GM21576 (cell line): ENCODE measurements at regions not wholly inside any gene's neighbourhood (a gene's known extent, or its start where the extent isn't known, plus 50 kb on each side); places are given as distances from the start of the nearest gene placed in this dataset.

Experiments used
- ATAC-seq: cut with Tn5 transposase; IDR thresholded peaks from one replicate; pipeline ENCODE4 v1.9.1; 2021; ENCODE audit warnings: mild to moderate bottlenecking, moderate library complexity; ENCODE audit not compliant: unreplicated experiment

GRCh38 chr5:28770307-28770706 is 1731.9 kb upstream of the CDH9 start:
- no peak for ATAC-seq

DNA sequence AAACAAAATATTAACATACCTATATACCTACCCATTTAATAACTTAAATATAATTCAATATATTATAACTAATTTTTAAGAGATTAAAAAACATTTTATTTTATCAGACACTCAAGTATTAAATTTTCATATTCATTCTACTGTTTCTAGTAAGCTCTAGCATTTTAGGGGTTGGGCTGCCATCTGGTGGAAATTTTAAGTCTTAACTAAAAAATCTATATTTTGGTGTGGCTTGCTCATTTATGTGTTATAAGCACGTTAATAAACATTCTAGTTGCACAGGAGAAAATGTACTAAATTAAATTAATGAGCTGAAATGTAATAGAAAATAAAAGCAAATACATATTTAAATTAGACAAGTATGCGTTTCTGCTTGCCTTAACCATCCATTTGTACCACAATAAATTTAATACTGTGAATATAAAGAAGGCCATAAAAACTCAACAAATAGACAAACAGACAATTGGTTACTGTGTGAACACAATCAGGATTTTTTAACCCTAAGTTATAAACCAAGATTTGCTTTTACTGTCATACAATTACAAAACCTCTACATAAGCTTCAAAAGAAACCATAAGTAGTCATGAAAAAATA is 1728.3 kb upstream of the CDH9 start:
- no peak for ATAC-seq

DNA sequence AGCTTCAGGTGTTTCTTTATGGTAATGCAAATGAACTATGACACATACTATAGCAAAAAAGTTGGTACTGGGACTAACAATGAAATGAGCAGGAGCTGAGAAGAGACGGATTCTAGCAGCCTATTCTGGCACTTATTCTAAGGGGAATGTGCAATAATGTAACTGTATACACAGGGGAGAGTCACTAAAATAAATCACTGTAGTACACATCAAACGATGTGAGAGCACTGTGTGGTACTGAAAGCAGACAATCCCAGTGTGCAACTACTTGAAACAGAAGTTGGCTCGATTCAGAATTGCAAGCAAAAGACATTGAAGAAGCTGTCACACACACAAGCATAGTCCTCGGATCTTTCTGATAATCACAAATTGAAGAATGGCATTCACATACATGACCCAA is 1713.0 kb upstream of the CDH9 start:
- ATAC-seq, result no peak

DNA sequence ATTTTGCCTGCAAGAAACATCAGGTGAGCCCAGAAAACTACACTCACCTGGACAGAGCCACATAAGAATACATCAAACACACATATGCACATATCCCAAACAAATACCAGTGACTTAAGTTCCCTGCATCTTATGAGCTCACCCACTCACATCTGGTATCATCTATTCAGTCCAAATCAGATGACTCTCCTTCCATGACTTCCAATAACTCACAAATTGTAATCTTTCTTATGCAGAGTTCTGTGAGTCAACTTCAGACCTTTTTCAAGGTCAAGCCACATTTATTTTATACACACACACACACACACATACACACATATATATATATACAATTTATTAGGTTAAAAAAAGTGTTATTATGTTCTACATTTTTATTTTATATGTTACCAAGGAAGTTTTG is 1711.9 kb upstream of the CDH9 start:
- no peak for ATAC-seq

DNA sequence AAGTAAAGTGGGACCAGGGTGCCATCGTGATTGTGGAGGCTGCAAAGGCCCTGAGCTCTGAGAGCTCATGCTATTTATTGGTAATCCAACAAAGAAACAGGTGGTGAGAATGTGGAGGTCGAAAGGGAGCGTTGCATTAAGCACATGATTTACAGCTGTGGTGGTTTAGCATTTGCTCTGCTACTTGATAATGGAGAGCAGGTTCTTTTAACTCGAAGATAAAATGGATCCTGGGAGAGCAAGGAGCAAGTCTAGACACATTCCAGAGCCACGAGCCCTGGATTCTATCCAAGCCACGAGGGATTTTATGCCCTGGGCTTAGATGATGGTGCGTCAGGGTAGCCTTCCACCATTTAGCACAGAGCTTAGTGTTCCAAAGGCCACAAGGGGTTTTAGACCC is 1710.1 kb upstream of the CDH9 start:
- no peak for ATAC-seq

DNA sequence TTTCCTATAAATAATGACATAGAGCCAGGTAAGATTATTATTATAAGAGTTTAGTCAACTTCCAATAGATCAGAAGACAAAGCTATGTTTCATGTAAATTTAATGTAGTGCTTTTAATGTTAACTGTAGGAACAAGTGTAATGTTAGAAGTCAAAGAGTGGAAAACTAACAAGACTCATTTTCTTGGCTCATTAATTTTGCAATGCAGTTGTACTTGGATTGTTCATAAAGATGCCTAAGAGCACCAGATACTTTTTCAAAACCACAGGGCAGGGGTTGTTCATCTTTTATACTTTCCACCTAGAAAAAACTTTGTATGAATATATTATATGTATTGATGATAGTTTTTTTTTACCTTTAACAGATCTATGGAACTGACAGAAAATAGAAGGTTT is 1705.3 kb upstream of the CDH9 start:
- no peak for ATAC-seq

GRCh38 chr5:28743025-28743715 is 1704.8 kb upstream of the CDH9 start:
- no peak for ATAC-seq

- ATAC-seq, result no peak
Observed at GRCh38 chr5:28737682-28738081, 1699.3 kb upstream of the CDH9 start.

DNA sequence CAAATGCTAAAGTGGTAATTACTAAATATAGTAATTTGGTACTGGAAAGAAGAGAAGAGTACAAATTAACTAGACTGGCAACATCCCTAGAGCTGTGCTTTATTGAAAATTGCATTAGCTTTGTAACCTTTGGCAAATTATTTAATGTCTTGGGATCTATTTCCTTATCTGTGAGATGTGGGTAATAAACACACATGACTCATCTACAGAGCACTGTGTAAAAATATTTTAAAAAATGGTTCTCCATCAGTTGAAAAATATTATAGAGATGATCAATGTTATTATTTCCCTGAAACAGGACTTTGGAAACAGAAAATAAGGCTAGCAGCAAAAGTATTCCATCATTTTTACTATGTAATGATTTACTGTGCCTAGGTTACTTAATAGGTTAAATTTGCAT is 1698.8 kb upstream of the CDH9 start:
- ATAC-seq, result no peak

GRCh38 chr5:28734396-28734795 is 1696.0 kb upstream of the CDH9 start:
- ATAC-seq, result no peak

DNA sequence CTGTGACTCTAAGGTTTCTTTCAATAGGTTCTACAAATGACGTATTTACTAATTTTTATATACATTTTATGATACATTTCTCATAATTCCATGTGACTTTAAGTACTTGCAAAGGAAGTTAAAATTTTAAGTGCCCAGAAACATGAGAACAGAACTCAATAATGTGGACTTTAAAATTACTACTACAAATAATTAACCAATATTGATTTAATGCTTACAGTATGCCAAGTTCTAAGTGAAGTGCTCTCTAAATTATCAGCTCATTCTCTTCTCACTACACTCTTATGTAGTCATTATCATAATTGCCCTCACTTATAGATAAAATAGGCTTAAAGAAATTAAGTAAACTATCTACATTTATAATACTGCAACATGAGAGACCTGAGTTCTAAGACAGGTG is 1690.7 kb upstream of the CDH9 start:
- no peak for ATAC-seq

DNA sequence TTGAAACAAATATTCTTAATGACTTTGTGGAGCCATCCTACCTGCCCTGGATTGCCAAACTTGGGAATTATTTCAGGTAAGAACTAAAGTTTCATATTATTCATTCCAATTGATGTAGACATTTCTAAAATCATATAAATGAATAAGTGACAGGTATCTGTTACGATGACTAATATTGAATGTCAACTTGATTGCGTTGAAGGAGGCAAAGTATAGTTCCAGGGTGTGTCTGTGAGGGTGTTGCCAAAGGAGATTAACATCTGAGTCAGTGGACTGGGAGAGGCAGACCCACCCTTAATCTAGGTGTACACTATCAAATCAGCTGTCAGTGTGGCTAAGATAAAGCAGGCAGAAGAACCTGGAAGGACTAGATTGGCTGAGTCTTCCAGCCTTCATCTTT is 1688.4 kb upstream of the CDH9 start:
- ATAC-seq, result no peak

DNA sequence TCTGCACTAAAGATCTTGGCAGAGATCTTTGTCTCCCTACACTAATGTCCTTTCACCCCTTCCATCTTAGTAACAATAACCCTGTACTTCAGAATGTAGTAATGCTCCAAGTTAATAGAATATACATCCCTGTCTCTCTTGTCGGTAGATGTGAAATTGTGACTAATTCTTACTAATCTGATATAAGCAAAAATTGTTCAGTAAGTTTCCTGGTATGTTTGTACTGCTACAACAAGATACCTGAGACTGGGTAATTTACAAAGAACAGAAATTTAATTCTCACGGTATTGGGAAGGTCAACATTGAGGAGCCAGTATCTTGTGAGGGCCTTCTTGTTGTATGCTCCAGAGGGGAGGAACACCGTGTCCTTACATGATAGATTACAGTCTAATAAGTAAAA is 1686.6 kb upstream of the CDH9 start:
- no peak for ATAC-seq

DNA sequence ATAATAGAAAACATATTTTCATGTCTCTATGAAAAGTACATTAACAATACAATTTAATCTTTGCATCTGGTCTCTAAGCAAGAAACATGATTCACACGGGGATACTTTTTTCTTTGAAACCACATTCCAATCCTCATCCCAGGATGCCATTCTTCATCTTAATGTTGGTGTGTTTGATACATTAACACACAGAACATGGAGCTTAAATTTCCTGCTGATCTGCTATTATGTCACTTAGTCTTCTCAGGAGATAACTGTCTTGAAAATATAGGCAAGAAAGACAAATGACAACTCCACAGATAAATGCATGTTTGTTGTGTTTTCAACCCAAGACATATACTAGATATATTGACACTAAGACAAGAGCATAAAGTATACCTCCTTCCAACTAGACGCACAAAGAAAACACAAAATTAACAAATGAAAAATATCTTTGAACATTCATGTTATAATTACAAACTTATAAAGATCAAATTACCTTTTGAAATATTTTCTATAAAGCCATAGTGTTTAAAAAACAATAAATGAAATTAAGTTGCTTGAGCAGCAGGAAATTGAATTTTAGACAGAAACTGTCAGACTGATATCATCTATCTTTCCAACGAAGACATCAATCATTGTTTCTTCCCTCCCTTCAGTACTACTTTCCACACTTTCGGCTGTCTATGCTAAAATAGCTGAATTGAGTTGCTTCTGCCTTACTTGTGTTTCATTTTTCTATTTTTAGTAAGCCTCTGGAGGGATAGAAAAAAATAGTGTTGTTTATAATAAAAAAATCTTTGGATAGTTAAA is 1676.7 kb upstream of the CDH9 start:
- no peak for ATAC-seq

- no peak for ATAC-seq
Observed at GRCh38 chr5:28710360-28710759, 1672.0 kb upstream of the CDH9 start.

DNA sequence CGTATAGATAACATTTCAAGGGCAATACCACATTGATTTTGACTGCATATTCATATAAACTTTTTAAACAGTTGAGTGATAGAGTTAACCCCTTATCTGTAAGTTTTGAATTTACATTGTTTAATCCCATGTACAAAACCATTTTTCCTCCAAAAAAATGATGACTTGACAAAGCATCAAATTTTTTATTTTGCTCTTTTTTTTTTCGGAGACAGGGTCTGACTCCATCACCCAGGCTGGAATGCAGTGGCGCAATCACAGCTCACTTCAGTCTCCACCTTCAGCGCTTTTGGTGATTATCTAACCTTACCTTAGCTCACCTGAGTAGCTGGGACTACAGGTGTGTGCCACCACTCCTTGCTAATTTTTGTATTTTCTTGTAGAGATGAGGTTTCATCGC is 1670.1 kb upstream of the CDH9 start:
- ATAC-seq, result no peak

GRCh38 chr5:28707706-28708105 is 1669.3 kb upstream of the CDH9 start:
- no peak for ATAC-seq

DNA sequence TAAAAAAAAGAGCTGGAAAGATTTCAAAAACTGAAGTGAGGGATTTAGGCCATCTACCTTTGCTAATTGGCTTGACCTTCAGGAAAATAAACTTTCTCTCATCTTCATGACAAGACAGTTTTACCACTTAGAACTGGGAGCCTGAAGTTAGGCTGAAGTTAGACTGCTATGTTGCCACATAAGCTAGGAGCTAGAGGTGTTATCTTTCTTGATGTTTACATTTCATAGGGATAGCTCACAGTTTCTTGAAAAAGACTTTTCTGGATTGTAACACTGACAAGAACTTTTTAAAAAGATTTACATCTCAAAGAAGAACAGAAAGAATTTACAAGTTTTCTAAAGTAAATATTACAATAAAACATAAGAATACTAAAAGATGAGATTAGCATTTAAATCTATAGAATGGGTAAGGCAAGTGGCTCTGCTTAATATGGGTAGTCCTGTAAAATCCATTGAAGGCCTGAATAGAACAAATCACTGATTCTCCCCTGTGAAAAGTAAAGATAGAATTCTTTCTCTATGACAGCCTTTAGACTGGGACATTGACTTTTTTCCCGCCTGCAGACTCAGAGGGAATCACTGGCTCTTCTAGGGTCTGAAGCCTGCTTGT is 1665.4 kb upstream of the CDH9 start:
- ATAC-seq, result no peak

- no peak for ATAC-seq
Observed at GRCh38 chr5:28691526-28691925, 1653.1 kb upstream of the CDH9 start.

- no peak for ATAC-seq
Observed at GRCh38 chr5:28685794-28686193, 1647.4 kb upstream of the CDH9 start.

- no peak for ATAC-seq
Observed at GRCh38 chr5:28678899-28679298, 1640.5 kb upstream of the CDH9 start.

DNA sequence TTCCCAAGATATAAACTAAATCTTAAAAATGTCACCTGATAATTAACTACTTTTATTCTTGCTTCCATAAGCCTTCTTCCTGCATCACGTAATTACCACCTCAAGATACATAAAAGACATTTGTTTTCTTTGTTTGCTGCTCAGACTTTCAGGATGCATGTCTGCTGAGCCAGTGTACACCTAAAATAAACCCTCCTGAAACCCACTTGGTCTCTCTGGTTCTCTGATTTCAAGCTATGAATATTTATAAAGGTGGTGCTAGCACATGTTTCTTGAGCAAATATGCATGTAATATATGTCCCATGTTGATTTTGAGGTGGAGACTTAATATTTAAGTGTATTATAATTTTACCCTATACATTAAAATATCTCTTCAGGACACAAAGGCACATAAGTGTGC is 1627.7 kb upstream of the CDH9 start:
- no peak for ATAC-seq
